GM12872 (cell line): ENCODE measurements at regions not wholly inside any gene's neighbourhood (a gene's known extent, or its start where the extent isn't known, plus 50 kb on each side); places are given as distances from the start of the nearest gene placed in this dataset.

Experiments
- TF ChIP-seq, protein P1 (sequence below): IDR thresholded peaks from 3 replicates; pipeline ENCODE4 v1.5.1; 2011; ENCODE audit warnings: low read depth, mild to moderate bottlenecking, low read length, moderate library complexity; ENCODE audit not compliant: insufficient read depth

GRCh38 chr5:90311401-90311800 lies 98.2 kb downstream of the CETN3 start:
- TF ChIP-seq, protein P1, sequence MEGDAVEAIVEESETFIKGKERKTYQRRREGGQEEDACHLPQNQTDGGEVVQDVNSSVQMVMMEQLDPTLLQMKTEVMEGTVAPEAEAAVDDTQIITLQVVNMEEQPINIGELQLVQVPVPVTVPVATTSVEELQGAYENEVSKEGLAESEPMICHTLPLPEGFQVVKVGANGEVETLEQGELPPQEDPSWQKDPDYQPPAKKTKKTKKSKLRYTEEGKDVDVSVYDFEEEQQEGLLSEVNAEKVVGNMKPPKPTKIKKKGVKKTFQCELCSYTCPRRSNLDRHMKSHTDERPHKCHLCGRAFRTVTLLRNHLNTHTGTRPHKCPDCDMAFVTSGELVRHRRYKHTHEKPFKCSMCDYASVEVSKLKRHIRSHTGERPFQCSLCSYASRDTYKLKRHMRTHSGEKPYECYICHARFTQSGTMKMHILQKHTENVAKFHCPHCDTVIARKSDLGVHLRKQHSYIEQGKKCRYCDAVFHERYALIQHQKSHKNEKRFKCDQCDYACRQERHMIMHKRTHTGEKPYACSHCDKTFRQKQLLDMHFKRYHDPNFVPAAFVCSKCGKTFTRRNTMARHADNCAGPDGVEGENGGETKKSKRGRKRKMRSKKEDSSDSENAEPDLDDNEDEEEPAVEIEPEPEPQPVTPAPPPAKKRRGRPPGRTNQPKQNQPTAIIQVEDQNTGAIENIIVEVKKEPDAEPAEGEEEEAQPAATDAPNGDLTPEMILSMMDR, result no peak

- TF ChIP-seq, protein P1, result no peak
These were observed 100.6 kb downstream of the CETN3 start for GRCh38 chr5:90308787-90309585.

- TF ChIP-seq, protein P1, result no peak
These were observed 101.8 kb downstream of the CETN3 start for GRCh38 chr5:90307782-90308181.

- TF ChIP-seq, protein P1, result no peak
These were observed 102.2 kb downstream of the CETN3 start for GRCh38 chr5:90307322-90307721.

DNA sequence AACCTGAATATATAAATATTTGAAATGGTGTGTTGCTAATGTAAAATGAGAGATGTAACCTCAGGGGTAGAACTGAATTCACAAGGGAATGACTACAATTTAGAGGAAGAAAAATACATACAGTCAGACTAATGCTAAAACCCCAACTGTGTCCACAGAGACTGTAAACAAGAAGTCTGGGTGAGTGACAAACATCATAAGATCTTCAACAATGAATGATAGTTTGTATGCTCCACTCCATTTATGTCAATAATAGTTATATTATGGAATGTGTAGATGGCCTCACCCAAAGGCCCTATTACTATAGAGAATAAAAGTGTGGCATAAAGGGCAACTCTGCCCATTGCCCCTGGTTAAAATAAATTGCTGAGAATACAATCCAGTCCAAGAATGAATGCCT lies 102.9 kb downstream of the CETN3 start:
- TF ChIP-seq, protein P1, result no peak

DNA sequence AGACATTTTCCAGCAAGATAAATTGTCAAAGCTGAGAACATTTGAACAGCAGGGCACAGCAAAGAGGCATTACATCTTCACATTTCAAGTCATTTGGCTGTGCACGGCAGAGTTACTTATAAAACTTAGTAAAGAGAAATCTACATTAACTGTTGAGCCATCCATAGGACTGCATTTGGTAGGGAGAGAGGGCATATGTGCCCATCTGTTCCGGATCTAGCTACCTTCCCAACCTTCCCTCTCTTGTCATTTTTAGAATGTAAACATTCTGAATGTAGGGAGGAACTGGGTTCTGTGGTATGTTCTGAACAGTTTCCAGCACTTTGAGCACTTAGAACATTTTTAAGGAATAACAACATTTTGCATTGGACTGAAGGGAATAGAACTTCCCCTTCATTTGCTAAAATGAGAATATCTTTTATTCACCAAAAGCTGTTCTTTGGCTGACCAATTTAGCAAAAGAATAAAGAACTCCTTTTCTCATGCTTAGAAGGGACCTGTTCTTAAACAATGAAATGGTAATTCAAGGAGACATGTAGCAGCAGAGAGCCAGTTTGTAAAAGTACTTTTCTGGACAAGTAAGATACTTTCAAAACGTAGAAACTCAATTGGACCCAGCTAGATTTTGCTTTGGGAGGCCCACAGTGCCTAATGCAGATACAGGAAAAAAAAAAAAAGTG lies 104.4 kb downstream of the CETN3 start:
- TF ChIP-seq, protein P1, result no peak

GRCh38 chr5:90301248-90301647 lies 108.3 kb downstream of the CETN3 start:
- TF ChIP-seq, protein P1, result no peak
